WTC11 (cell line): ENCODE measurements at regions not wholly inside any gene's neighbourhood (a gene's known extent, or its start where the extent isn't known, plus 50 kb on each side); places are given as distances from the start of the nearest gene placed in this dataset.

Source experiments
- ATAC-seq: fragments of 200-7000 bp; cut with Tn5 transposase; 2 replicates; pipeline ENCODE4 v1.10.0; 2021; ENCODE audit warnings: mild to moderate bottlenecking, moderate library complexity
- CTCF ChIA-PET: fragments of 300-600 bp; sonication (Branson Sonifier 250); formaldehyde crosslinking; loops from one replicate; lab custom pipeline; 2021; ENCODE audit warnings: antibody characterized with exemption; lab: Charles Lee
- POLR2A ChIA-PET: fragments of 350-600 bp; sonication (Branson Sonifier 250); formaldehyde crosslinking; loops from one replicate; lab custom pipeline; 2021; ENCODE audit warnings: antibody characterized with exemption; lab: Charles Lee
- DNase-seq: peaks from one replicate; pipeline ENCODE4 v3.0.0; 2021; ENCODE audit warnings: low spot score
- H3K27ac Mint-ChIP-seq: 2 replicates; pipeline ENCODE4 v1.8.0; 2021; ENCODE audit warnings: mixed read lengths
- H3K27me3 Mint-ChIP-seq: 2 replicates; pipeline ENCODE4 v1.8.0; 2021; ENCODE audit warnings: low read depth, mild to moderate bottlenecking, moderate library complexity, mixed read lengths
- H3K36me3 Mint-ChIP-seq: 2 replicates; pipeline ENCODE4 v1.8.0; 2021; ENCODE audit warnings: mixed read lengths
- H3K4me1 Mint-ChIP-seq: 2 replicates; pipeline ENCODE4 v1.8.0; 2022; ENCODE audit warnings: mixed read lengths
- H3K4me3 Mint-ChIP-seq: 2 replicates; pipeline ENCODE4 v1.8.0; 2021; ENCODE audit warnings: mild to moderate bottlenecking, moderate library complexity, mixed read lengths
- H3K9me3 Mint-ChIP-seq: 2 replicates; pipeline ENCODE4 v1.8.0; 2021; ENCODE audit warnings: mixed read lengths
- ETV6 ChIP-seq: sonication (generic); formaldehyde crosslinking; IDR thresholded peaks from 2 replicates; pipeline ENCODE4 v1.8.1; 2022; ENCODE audit warnings: mild to moderate bottlenecking, missing genetic modification reagents
- NFATC4 ChIP-seq: fragments of 250-450 bp; sonication (Bioruptor Pico); IDR thresholded peaks from 2 replicates; pipeline ENCODE4 v1.9.0; 2021; ENCODE audit warnings: mild to moderate bottlenecking
- NR2C2 ChIP-seq: sonication (generic); formaldehyde crosslinking; IDR thresholded peaks from 2 replicates; pipeline ENCODE4 v1.8.0; 2022; ENCODE audit warnings: mild to moderate bottlenecking, missing genetic modification reagents
- OVOL2 ChIP-seq: fragments of 250-450 bp; sonication (Bioruptor Pico); IDR thresholded peaks from 2 replicates; pipeline ENCODE4 v1.9.0; 2021; ENCODE audit warnings: mild to moderate bottlenecking, borderline replicate concordance
- RELA ChIP-seq: sonication (generic); formaldehyde crosslinking; IDR thresholded peaks from 2 replicates; pipeline ENCODE4 v1.8.1; 2022; ENCODE audit warnings: missing genetic modification reagents, mild to moderate bottlenecking, borderline replicate concordance
- ZNF121 ChIP-seq: sonication (generic); formaldehyde crosslinking; IDR thresholded peaks from 2 replicates; pipeline ENCODE4 v1.8.0; 2023; ENCODE audit warnings: missing genetic modification reagents
- ZNF138 ChIP-seq: sonication (generic); formaldehyde crosslinking; conservative IDR thresholded peaks from 2 replicates; pipeline ENCODE4 v1.8.1; 2022; ENCODE audit warnings: mild to moderate bottlenecking, moderate library complexity, missing genetic modification reagents
- ZNF232 ChIP-seq: sonication (generic); formaldehyde crosslinking; IDR thresholded peaks from 2 replicates; pipeline ENCODE4 v1.8.0; 2022; ENCODE audit warnings: mild to moderate bottlenecking, missing genetic modification reagents
- ZNF396 ChIP-seq: fragments of 250-450 bp; sonication (Bioruptor Pico); IDR thresholded peaks from 2 replicates; pipeline ENCODE4 v1.8.0; 2021; ENCODE audit warnings: mild to moderate bottlenecking, moderate library complexity, borderline replicate concordance
- TF ChIP-seq, protein P1 (sequence below): sonication (generic); formaldehyde crosslinking; IDR thresholded peaks from 2 replicates; pipeline ENCODE4 v1.8.1; 2022; ENCODE audit warnings: mild to moderate bottlenecking, moderate library complexity, missing genetic modification reagents
- TF ChIP-seq, protein P2 (sequence below): fragments of 250-450 bp; sonication (Bioruptor Pico); IDR thresholded peaks from 2 replicates; pipeline ENCODE4 v1.9.0; 2021; ENCODE audit warnings: moderate library complexity, mild to moderate bottlenecking, inconsistent platforms, borderline replicate concordance
- TF ChIP-seq, protein P3 (sequence below): sonication (generic); formaldehyde crosslinking; IDR thresholded peaks from 2 replicates; pipeline ENCODE4 v1.8.0; 2023; ENCODE audit warnings: mild to moderate bottlenecking, missing genetic modification reagents
- TF ChIP-seq, protein P4 (sequence below): sonication (generic); formaldehyde crosslinking; IDR thresholded peaks from 2 replicates; pipeline ENCODE4 v1.8.1; 2022; ENCODE audit warnings: mild to moderate bottlenecking, missing genetic modification reagents, moderate library complexity, borderline replicate concordance
- TF ChIP-seq, protein P5 (sequence below): sonication (generic); formaldehyde crosslinking; IDR thresholded peaks from 2 replicates; pipeline ENCODE4 v1.8.1; 2023; ENCODE audit warnings: mild to moderate bottlenecking, missing genetic modification reagents, moderate library complexity
- TF ChIP-seq, protein P6 (sequence below): sonication (generic); formaldehyde crosslinking; IDR thresholded peaks from 2 replicates; pipeline ENCODE4 v1.8.0; 2022; ENCODE audit warnings: missing genetic modification reagents

DNA sequence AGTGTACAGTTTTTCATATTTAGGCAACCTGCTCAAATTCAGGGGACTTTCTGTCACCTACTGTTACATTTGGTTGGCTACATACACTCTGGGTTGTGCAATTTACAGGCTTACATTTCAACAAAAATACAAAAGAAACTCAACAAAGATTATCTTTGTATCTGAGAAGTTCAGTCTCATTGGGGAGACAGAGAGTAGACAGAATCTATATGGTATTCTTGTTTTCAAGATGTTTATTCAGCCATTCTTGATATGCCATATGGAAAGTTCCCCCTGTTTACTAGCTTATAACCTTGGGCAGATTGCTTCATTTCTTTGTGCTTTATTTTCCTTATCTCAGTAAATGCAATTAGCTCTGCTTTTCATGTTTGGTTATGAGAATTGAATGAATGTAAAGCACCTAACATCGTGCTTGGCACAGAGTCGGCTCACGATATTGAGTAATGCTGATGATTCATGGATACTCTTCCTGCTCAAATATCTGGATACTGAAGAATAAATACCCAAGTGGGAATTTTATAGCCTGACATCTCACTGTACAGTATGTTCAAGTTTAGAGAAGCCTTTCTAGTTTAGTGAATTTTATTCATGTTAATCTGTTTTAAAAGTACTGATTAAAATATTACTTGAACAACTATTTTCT is 96.5 kb upstream of the PACRGL start (continued):
- TF ChIP-seq OVOL2 (CRISPR knock-in tag) (no peak), RELA (CRISPR knock-in tag) (no peak), ETV6 (CRISPR knock-in tag) (no peak), ZNF232 (CRISPR knock-in tag) (no peak), NFATC4 (no peak)
- TF ChIP-seq, protein P1, sequence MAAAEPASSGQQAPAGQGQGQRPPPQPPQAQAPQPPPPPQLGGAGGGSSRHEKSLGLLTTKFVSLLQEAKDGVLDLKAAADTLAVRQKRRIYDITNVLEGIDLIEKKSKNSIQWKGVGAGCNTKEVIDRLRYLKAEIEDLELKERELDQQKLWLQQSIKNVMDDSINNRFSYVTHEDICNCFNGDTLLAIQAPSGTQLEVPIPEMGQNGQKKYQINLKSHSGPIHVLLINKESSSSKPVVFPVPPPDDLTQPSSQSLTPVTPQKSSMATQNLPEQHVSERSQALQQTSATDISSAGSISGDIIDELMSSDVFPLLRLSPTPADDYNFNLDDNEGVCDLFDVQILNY (CRISPR knock-in tag) = no peak
- TF ChIP-seq, protein P2, sequence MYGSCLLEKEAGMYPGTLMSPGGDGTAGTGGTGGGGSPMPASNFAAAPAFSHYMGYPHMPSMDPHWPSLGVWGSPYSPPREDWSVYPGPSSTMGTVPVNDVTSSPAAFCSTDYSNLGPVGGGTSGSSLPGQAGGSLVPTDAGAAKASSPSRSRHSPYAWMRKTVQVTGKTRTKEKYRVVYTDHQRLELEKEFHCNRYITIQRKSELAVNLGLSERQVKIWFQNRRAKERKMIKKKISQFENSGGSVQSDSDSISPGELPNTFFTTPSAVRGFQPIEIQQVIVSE (CRISPR knock-in tag) = no peak
- TF ChIP-seq, all 79 proteins: peak for 0

DNA sequence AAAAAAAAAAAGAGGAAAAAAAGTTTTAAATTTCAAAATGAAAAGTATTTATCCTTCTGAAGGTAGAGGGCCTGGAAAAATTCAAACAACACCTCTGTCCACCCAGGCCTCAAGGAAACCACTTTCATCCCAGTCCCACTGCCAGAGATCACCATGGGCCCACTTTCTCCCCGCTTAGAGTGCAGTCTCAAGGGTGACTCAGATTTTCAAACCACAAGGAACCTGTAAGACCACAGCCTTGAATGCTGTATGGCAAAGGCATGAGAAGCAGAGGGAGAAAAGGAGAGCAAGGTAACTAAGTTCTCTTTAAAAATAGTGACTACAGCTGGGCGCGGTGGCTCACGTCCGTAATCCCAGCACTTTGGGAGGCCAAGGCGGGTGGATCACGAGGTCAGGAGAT is 87.9 kb upstream of the PACRGL start:
- TF ChIP-seq, protein P2 (CRISPR knock-in tag) = no peak
- TF ChIP-seq, protein P3, sequence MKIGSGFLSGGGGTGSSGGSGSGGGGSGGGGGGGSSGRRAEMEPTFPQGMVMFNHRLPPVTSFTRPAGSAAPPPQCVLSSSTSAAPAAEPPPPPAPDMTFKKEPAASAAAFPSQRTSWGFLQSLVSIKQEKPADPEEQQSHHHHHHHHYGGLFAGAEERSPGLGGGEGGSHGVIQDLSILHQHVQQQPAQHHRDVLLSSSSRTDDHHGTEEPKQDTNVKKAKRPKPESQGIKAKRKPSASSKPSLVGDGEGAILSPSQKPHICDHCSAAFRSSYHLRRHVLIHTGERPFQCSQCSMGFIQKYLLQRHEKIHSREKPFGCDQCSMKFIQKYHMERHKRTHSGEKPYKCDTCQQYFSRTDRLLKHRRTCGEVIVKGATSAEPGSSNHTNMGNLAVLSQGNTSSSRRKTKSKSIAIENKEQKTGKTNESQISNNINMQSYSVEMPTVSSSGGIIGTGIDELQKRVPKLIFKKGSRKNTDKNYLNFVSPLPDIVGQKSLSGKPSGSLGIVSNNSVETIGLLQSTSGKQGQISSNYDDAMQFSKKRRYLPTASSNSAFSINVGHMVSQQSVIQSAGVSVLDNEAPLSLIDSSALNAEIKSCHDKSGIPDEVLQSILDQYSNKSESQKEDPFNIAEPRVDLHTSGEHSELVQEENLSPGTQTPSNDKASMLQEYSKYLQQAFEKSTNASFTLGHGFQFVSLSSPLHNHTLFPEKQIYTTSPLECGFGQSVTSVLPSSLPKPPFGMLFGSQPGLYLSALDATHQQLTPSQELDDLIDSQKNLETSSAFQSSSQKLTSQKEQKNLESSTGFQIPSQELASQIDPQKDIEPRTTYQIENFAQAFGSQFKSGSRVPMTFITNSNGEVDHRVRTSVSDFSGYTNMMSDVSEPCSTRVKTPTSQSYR (CRISPR knock-in tag) = no peak
- TF ChIP-seq, protein P4, sequence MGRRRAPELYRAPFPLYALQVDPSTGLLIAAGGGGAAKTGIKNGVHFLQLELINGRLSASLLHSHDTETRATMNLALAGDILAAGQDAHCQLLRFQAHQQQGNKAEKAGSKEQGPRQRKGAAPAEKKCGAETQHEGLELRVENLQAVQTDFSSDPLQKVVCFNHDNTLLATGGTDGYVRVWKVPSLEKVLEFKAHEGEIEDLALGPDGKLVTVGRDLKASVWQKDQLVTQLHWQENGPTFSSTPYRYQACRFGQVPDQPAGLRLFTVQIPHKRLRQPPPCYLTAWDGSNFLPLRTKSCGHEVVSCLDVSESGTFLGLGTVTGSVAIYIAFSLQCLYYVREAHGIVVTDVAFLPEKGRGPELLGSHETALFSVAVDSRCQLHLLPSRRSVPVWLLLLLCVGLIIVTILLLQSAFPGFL = no peak
- TF ChIP-seq ZNF121 (CRISPR knock-in tag) (no peak), ETV6 (CRISPR knock-in tag) (no peak), ZNF138 (CRISPR knock-in tag) (no peak), ZNF396 (no peak), NR2C2 (CRISPR knock-in tag) (no peak)
- TF ChIP-seq, protein P5, sequence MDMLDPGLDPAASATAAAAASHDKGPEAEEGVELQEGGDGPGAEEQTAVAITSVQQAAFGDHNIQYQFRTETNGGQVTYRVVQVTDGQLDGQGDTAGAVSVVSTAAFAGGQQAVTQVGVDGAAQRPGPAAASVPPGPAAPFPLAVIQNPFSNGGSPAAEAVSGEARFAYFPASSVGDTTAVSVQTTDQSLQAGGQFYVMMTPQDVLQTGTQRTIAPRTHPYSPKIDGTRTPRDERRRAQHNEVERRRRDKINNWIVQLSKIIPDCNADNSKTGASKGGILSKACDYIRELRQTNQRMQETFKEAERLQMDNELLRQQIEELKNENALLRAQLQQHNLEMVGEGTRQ (CRISPR knock-in tag) = no peak
- TF ChIP-seq, protein P6, sequence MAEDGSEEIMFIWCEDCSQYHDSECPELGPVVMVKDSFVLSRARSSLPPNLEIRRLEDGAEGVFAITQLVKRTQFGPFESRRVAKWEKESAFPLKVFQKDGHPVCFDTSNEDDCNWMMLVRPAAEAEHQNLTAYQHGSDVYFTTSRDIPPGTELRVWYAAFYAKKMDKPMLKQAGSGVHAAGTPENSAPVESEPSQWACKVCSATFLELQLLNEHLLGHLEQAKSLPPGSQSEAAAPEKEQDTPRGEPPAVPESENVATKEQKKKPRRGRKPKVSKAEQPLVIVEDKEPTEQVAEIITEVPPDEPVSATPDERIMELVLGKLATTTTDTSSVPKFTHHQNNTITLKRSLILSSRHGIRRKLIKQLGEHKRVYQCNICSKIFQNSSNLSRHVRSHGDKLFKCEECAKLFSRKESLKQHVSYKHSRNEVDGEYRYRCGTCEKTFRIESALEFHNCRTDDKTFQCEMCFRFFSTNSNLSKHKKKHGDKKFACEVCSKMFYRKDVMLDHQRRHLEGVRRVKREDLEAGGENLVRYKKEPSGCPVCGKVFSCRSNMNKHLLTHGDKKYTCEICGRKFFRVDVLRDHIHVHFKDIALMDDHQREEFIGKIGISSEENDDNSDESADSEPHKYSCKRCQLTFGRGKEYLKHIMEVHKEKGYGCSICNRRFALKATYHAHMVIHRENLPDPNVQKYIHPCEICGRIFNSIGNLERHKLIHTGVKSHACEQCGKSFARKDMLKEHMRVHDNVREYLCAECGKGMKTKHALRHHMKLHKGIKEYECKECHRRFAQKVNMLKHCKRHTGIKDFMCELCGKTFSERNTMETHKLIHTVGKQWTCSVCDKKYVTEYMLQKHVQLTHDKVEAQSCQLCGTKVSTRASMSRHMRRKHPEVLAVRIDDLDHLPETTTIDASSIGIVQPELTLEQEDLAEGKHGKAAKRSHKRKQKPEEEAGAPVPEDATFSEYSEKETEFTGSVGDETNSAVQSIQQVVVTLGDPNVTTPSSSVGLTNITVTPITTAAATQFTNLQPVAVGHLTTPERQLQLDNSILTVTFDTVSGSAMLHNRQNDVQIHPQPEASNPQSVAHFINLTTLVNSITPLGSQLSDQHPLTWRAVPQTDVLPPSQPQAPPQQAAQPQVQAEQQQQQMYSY = no peak
- Mint-ChIP-seq H3K36me3 (no peaks in the 10 kb centered on the region), H3K4me1 (peaks cover 10% of the 10 kb centered on the region), H3K4me3 (no peak overlapping the region), H3K27ac (no peak overlapping the region), H3K27me3 (no peaks in the 10 kb centered on the region; the same call in 1 of the 2 replicates), H3K9me3 (no peaks in the 10 kb centered on the region)
- ATAC-seq (no peak), DNase-seq (no peak)
- POLR2A ChIA-PET = interaction anchor here (0.6 kb wide), 1 partner anchor 17 kb away, joined by 4 read pairs; no protein-coding TSS in a partner anchor
- CTCF ChIA-PET = no interaction called here
